ENCODE measurements at regions not wholly inside any gene's neighbourhood (a gene's known extent, or its start where the extent isn't known, plus 50 kb on each side); places are given as distances from the start of the nearest gene placed in this dataset.

DNA sequence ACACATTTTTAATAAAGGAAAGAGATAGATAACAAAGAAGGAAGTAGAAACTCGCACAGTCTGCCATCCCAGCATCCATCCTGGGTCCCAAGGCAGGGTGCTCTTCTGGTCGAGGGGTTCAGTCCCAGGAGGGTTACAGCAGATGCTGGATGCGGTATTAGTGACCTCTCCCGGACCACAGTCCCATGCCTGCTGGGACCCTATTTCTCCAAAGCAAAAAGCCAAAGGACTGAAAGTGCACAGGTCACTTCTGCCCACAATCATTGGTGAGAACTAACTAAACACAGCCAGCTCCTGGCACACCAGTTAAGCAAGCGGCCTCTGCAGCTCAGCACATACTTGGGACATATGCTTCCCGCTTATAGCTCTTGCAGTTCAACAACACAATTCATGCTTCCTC lies 96.1 kb upstream of the HABP2 start:
- no peaks in the 10 kb centered on the region for H3K9me3 ChIP-seq (ENCODE audit: low read length)

DNA sequence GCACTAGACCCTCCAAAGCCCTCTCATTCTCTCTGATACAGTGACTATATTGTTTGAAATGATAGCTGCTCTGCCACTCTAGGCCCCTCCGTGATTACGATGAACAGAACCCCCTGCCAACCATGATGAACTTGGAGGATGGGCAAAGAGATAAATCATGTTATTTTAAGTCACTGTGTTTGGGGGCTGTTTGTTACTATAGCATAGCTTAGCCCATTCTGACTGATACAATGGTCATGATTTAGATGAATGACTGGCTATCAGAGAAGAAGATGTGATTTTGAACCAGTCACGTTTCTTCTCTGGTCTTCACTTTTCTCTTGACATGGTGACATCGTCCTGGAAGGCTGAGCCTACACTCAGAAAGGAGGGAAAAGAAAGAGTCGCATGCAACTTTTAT lies 95.4 kb upstream of the HABP2 start:
- no peak overlapping the region for H3K4me3 ChIP-seq (ENCODE audit: low read length)
- no peaks in the 10 kb centered on the region for H3K9me3 ChIP-seq (ENCODE audit: low read length)
- peaks cover 5% of the 10 kb centered on the region for H3F3A ChIP-seq (ENCODE audit: insufficient read depth, low read length, poor library complexity, severe bottlenecking)
- no peak overlapping the region for H3K4me2 ChIP-seq (ENCODE audit: low read length)
- no peak overlapping the region for H2AFZ ChIP-seq (ENCODE audit: low read depth, low read length)
- H3K27ac ChIP-seq (ENCODE audit: low read length): no peak overlapping the region
- H3K36me3 ChIP-seq (ENCODE audit: insufficient read depth, low read length): no peaks in the 10 kb centered on the region
- no peaks in the 10 kb centered on the region for H3K9me2 ChIP-seq (ENCODE audit: insufficient read depth, low read length)
- H3K9ac ChIP-seq (ENCODE audit: low read length): no peak overlapping the region
- no peaks in the 10 kb centered on the region for H4K20me1 ChIP-seq (ENCODE audit: insufficient read depth)
- no peaks in the 10 kb centered on the region for H3K79me2 ChIP-seq (replicated peaks; ENCODE audit: insufficient read depth, low read length)
- H3K27me3 ChIP-seq (ENCODE audit: insufficient read depth, low read depth, low read length): no peaks in the 10 kb centered on the region
- TF ChIP-seq CTCF (IDR thresholded peaks at IDR 0.05; ENCODE audit: poor library complexity, severe bottlenecking) (no peak), REST (IDR thresholded peaks at IDR 0.05; ENCODE audit: borderline replicate concordance) (no peak), RAD21 (conservative IDR thresholded peaks at IDR 0.05) (no peak), TAF1 (IDR thresholded peaks at IDR 0.05; ENCODE audit: low read depth) (no peak), MXI1 (conservative IDR thresholded peaks at IDR 0.05; ENCODE audit: poor library complexity, severe bottlenecking) (no peak), POLR2AphosphoS5 (IDR thresholded peaks at IDR 0.05) (no peak), EP300 (conservative IDR thresholded peaks at IDR 0.05; ENCODE audit: poor library complexity, severe bottlenecking) (no peak)

More for the DNA sequence above, 96.1 kb upstream of the HABP2 start:
- no peaks in the 10 kb centered on the region for H3K79me2 ChIP-seq (replicated peaks; ENCODE audit: insufficient read depth, low read length)
- H3K36me3 ChIP-seq (ENCODE audit: insufficient read depth, low read length): no peaks in the 10 kb centered on the region
- no peak overlapping the region for H3K4me2 ChIP-seq (ENCODE audit: low read length)
- H2AFZ ChIP-seq (ENCODE audit: low read depth, low read length): no peak overlapping the region
- no peak overlapping the region for H3K4me3 ChIP-seq (ENCODE audit: low read length)
- H3K27ac ChIP-seq (ENCODE audit: low read length): no peak overlapping the region
- TF ChIP-seq EZH2 (IDR thresholded peaks at IDR 0.05; ENCODE audit: borderline replicate concordance, insufficient read depth, low read length, poor library complexity, severe bottlenecking) (no peak), SMC3 (conservative IDR thresholded peaks at IDR 0.05; ENCODE audit: poor library complexity) (no peak), MXI1 (conservative IDR thresholded peaks at IDR 0.05; ENCODE audit: poor library complexity, severe bottlenecking) (no peak), RAD21 (conservative IDR thresholded peaks at IDR 0.05) (no peak), CTCF (IDR thresholded peaks at IDR 0.05; ENCODE audit: poor library complexity, severe bottlenecking) (no peak), POLR2AphosphoS5 (IDR thresholded peaks at IDR 0.05) (no peak), EP300 (conservative IDR thresholded peaks at IDR 0.05; ENCODE audit: poor library complexity, severe bottlenecking) (no peak), TAF1 (IDR thresholded peaks at IDR 0.05; ENCODE audit: low read depth) (no peak), REST (IDR thresholded peaks at IDR 0.05; ENCODE audit: borderline replicate concordance) (no peak)
- H3K9ac ChIP-seq (ENCODE audit: low read length): no peak overlapping the region
- peaks cover 5% of the 10 kb centered on the region for H3F3A ChIP-seq (ENCODE audit: insufficient read depth, low read length, poor library complexity, severe bottlenecking)
- H3K9me2 ChIP-seq (ENCODE audit: insufficient read depth, low read length): no peaks in the 10 kb centered on the region
- no peaks in the 10 kb centered on the region for H3K27me3 ChIP-seq (ENCODE audit: insufficient read depth, low read depth, low read length)
- H4K20me1 ChIP-seq (ENCODE audit: insufficient read depth): no peaks in the 10 kb centered on the region
